Stromal cell of bone marrow (primary cell): ENCODE measurements at regions not wholly inside any gene's neighbourhood (a gene's known extent, or its start where the extent isn't known, plus 50 kb on each side); places are given as distances from the start of the nearest gene placed in this dataset.

Experiments
- DNase-seq: peaks from one replicate; pipeline ENCODE4 v3.0.0-alpha.2; 2012; ENCODE audit warnings: low read depth

- DNase-seq: no peak
Observed at GRCh38 chr2:217301142-217301925, 441.5 kb upstream of the TNP1 start.

- no peak for DNase-seq
Observed at GRCh38 chr2:217299590-217299989, 439.7 kb upstream of the TNP1 start.

- no peak for DNase-seq
Observed at GRCh38 chr2:217297096-217297495, 437.2 kb upstream of the TNP1 start.

- DNase-seq: no peak
Observed at GRCh38 chr2:217294818-217295217, 435.0 kb upstream of the TNP1 start.

GRCh38 chr2:217294211-217294610 lies 434.3 kb upstream of the TNP1 start:
- DNase-seq: no peak

GRCh38 chr2:217293607-217294006 lies 433.7 kb upstream of the TNP1 start:
- no peak for DNase-seq

- no peak for DNase-seq
Observed at GRCh38 chr2:217293046-217293445, 433.2 kb upstream of the TNP1 start.

GRCh38 chr2:217291259-217291658 lies 431.4 kb upstream of the TNP1 start:
- DNase-seq: no peak

GRCh38 chr2:217290467-217290866 lies 430.6 kb upstream of the TNP1 start:
- DNase-seq: no peak

- no peak for DNase-seq
Observed at GRCh38 chr2:217289907-217290280, 430.0 kb upstream of the TNP1 start.

GRCh38 chr2:217289177-217289906 lies 429.5 kb upstream of the TNP1 start:
- no peak for DNase-seq

- no peak for DNase-seq
Observed at GRCh38 chr2:217288472-217289063, 428.7 kb upstream of the TNP1 start.

GRCh38 chr2:217286833-217287232 lies 427.0 kb upstream of the TNP1 start:
- DNase-seq: no peak

GRCh38 chr2:217285926-217286325 lies 426.1 kb upstream of the TNP1 start:
- DNase-seq: no peak

GRCh38 chr2:217283460-217283859 lies 423.6 kb upstream of the TNP1 start:
- no peak for DNase-seq

- no peak for DNase-seq
Observed at GRCh38 chr2:217282531-217282930, 422.7 kb upstream of the TNP1 start.

GRCh38 chr2:217279556-217279955 lies 419.7 kb upstream of the TNP1 start:
- DNase-seq: peak; percentile 94

- peak; percentile 73 for DNase-seq
Observed at GRCh38 chr2:217279140-217279539, 419.3 kb upstream of the TNP1 start.

GRCh38 chr2:217277646-217278398 lies 418.0 kb upstream of the TNP1 start:
- peak; percentile 68 for DNase-seq

- DNase-seq: no peak
Observed at GRCh38 chr2:217276433-217276832, 416.6 kb upstream of the TNP1 start.

GRCh38 chr2:217275091-217275490 lies 415.2 kb upstream of the TNP1 start:
- no peak for DNase-seq

GRCh38 chr2:217274578-217274977 lies 414.7 kb upstream of the TNP1 start:
- no peak for DNase-seq
